Thyroid gland (tissue), 4 donors: ENCODE measurements at regions not wholly inside any gene's neighbourhood (a gene's known extent, or its start where the extent isn't known, plus 50 kb on each side); places are given as distances from the start of the nearest gene placed in this dataset.

Source experiments
- DNase-seq, 2 donors: peaks; one replicate each; pipeline ENCODE4 v3.0.0-alpha.2; 2019
- H3K27ac ChIP-seq, 3 donors: fragments of 200-600 bp; sonication (generic); 1 replicate in 2 of 3; 2 replicates in 1 of 3; pipeline ENCODE4 v1.5.1; 2016 to 2019; ENCODE audit warnings: mild to moderate bottlenecking in 1 of 3, moderate library complexity in 1 of 3
- H3K27me3 ChIP-seq: fragments of 200-600 bp; sonication (generic); one replicate; pipeline ENCODE4 v1.5.1; 2019
- H3K36me3 ChIP-seq, 2 donors: fragments of 200-600 bp; sonication (generic); one replicate each; pipeline ENCODE4 v1.5.1; 2016 to 2019
- H3K4me1 ChIP-seq, 2 donors: fragments of 200-600 bp; sonication (generic); one replicate each; pipeline ENCODE4 v1.5.1; 2017 to 2019
- H3K4me3 ChIP-seq, 3 donors: fragments of 200-600 bp; sonication (generic); replicated peaks in 1 of 3; 1 replicate in 2 of 3; 2 replicates in 1 of 3; pipeline ENCODE4 v1.5.1; 2016; ENCODE audit warnings: mild to moderate bottlenecking in 1 of 3
- H3K9me3 ChIP-seq: fragments of 200-600 bp; sonication (generic); one replicate; pipeline ENCODE4 v1.5.1; 2017
- POLR2A ChIP-seq, 2 donors: fragments of 450-650 bp; IDR thresholded peaks; one replicate each; pipeline ENCODE4 v1.6.1; 2017; ENCODE audit warnings: antibody characterized with exemption in 2 of 2, mild to moderate bottlenecking in 2 of 2, moderate library complexity in 1 of 2
- WGBS, 2 donors: methylation state at CpG; one replicate each; pipeline ENCODE4 v1.1.5; 2017; 5-methylcytosine and 5-hydroxymethylcytosine counted together
- intact Hi-C: fragments of 100-400 bp; cut with DNase I; formaldehyde crosslinking; loops from one replicate; pipeline ENCODE4 v1.15.1; 2023
- TF ChIP-seq, protein P1 (sequence below), 6 experiments: fragments of 200-600 bp in 3 of 6; fragments of 450-650 bp in 3 of 6; sonication (generic) in 3 of 6; IDR thresholded peaks; one replicate each; pipeline ENCODE4 v1.5.1; 2016 to 2019; ENCODE audit warnings: antibody characterized with exemption in 6 of 6, mild to moderate bottlenecking in 2 of 6, inconsistent platforms in 1 of 6, moderate library complexity in 1 of 6

GRCh38 chr20:60892095-60892813 lies 359.8 kb upstream of the CDH4 start:
- Histone ChIP-seq H3K36me3 (no peaks in the 10 kb centered on the region), H3K4me1 (no peaks in the 10 kb centered on the region), H3K27me3 (no peaks in the 10 kb centered on the region), H3K27ac (no peak overlapping the region), H3K4me3 (no peak overlapping the region), H3K9me3 (no peaks in the 10 kb centered on the region)
- WGBS, 2 donors: 88 to 89% methylated on average over 3 of the region's 3 CpGs
- no peak for TF ChIP-seq POLR2A (IDR thresholded peaks at IDR 0.05)
- TF ChIP-seq, protein P1, sequence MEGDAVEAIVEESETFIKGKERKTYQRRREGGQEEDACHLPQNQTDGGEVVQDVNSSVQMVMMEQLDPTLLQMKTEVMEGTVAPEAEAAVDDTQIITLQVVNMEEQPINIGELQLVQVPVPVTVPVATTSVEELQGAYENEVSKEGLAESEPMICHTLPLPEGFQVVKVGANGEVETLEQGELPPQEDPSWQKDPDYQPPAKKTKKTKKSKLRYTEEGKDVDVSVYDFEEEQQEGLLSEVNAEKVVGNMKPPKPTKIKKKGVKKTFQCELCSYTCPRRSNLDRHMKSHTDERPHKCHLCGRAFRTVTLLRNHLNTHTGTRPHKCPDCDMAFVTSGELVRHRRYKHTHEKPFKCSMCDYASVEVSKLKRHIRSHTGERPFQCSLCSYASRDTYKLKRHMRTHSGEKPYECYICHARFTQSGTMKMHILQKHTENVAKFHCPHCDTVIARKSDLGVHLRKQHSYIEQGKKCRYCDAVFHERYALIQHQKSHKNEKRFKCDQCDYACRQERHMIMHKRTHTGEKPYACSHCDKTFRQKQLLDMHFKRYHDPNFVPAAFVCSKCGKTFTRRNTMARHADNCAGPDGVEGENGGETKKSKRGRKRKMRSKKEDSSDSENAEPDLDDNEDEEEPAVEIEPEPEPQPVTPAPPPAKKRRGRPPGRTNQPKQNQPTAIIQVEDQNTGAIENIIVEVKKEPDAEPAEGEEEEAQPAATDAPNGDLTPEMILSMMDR (IDR thresholded peaks at IDR 0.05): no peak
- intact Hi-C loops: no loop called here
- DNase-seq: no peak

DNA sequence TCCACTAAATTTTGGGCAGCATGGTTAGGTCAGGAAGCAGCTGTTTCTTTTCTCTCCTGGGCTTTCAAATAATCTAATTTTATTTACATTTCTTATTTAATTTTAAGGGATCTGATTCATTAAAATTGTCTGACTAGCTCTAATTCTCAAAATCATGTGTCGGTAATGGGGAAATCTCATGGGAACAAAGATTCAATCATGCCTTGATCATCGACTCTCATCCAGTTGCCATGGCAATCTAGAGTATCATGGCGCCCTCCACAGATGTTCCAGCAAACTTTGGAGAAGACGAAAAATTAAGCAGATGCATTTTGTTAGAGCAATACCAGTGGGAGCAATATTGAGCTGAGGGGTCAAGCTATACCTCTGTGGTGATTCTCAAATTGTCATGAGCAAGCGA lies 358.0 kb upstream of the CDH4 start:
- Histone ChIP-seq H3K27me3 (no peaks in the 10 kb centered on the region), H3K4me1 (no peaks in the 10 kb centered on the region), H3K9me3 (no peaks in the 10 kb centered on the region), H3K27ac (no peak overlapping the region), H3K36me3 (no peaks in the 10 kb centered on the region), H3K4me3 (no peak overlapping the region)
- WGBS, 2 donors: 88 to 89% methylated on average over 5 of the region's 5 CpGs
- intact Hi-C loops: no loop called here
- no peak for DNase-seq
- TF ChIP-seq, protein P1 (IDR thresholded peaks at IDR 0.05): no peak
- no peak for TF ChIP-seq POLR2A (IDR thresholded peaks at IDR 0.05)

DNA sequence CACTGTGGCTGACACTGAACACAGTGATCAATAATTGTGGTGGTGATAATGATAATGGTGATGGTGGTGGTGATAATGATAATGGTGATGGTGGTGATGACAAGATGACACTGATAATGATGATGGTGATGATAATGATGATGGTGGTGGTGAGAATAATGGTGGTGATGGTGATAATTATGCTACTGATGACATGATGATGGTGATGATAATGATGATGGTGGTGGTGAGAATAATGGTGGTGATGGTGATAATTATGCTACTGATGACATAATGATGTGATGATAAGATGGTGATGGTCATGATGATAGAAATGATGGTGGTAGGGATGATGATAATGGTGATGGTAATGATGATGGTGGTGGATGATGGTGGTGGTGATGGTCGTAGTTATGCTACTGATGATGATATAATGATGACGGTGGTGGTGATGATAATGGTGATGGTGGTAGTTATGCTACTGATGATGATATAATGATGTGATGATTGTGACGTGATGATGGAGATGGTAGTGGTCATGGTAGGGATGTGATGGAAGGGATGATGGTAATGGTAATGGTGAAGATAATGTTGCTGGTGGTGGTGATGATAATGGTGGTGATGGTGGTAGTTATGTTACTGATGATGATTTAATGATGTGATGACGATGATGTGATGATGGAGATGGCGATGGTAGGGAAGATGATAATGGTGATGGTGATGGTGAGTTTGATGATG lies 356.5 kb upstream of the CDH4 start:
- no peaks in the 10 kb centered on the region for H3K4me1 ChIP-seq
- WGBS, 2 donors: 80 to 93% methylated on average over 5 of the region's 5 CpGs
- intact Hi-C loops: no loop called here
- no peaks in the 10 kb centered on the region for H3K27me3 ChIP-seq
- no peak overlapping the region for H3K4me3 ChIP-seq
- DNase-seq: no peak
- H3K27ac ChIP-seq: no peak overlapping the region
- H3K36me3 ChIP-seq: no peaks in the 10 kb centered on the region
- no peak for TF ChIP-seq POLR2A (IDR thresholded peaks at IDR 0.05)
- TF ChIP-seq, protein P1 (IDR thresholded peaks at IDR 0.05): no peak
- no peaks in the 10 kb centered on the region for H3K9me3 ChIP-seq

DNA sequence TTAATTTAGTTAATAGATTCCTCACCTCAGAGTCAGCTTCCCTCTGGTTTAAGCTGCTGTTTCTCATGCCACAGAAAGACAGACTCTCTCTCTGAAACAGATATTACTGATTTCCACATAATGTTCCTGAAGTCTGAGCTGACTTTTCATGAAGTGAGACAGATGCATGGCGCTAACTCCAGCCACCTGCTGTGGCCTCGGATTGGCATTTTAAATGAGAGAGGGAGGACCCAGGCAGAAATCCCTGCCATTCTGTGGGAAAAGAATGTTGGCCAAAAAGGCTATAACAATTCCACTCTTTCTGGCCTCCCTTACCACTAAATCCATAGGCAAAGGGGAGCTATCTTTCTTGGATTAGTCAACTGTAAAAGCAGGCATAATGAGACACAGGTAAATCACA lies 354.1 kb upstream of the CDH4 start:
- no peak overlapping the region for H3K27ac ChIP-seq
- no peak for DNase-seq
- TF ChIP-seq, protein P1 (IDR thresholded peaks at IDR 0.05): no peak
- TF ChIP-seq POLR2A (IDR thresholded peaks at IDR 0.05): no peak
- H3K4me3 ChIP-seq: no peak overlapping the region
- 38 to 63% methylated on average over 2 of the region's 2 CpGs for WGBS, 2 donors
- H3K27me3 ChIP-seq: no peaks in the 10 kb centered on the region
- H3K36me3 ChIP-seq: no peaks in the 10 kb centered on the region
- intact Hi-C loops: no loop called here
- no peaks in the 10 kb centered on the region for H3K4me1 ChIP-seq
- H3K9me3 ChIP-seq: no peaks in the 10 kb centered on the region

DNA sequence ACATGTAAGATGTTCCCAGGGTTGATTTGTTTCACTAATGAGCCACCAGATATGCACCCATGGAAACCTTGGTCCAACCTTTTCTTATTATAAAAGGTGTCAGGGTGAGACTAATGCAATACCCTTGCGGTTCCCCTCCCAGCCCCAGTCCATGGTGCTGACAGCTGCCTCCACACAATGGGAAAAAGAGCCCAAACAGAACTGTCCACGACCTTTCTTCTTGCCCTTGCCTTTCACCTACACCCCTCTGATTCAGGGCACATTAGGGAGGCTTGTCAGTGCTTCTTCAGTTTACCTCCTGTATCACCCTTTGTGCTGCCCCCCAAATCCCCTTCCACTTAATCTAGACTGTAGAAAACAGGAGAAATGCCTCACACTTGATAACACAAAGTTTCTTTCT lies 352.7 kb upstream of the CDH4 start:
- TF ChIP-seq, protein P1 (IDR thresholded peaks at IDR 0.05): no peak
- no peak for TF ChIP-seq POLR2A (IDR thresholded peaks at IDR 0.05)
- WGBS, 2 donors: 58 to 61% methylated on average over 2 of the region's 2 CpGs
- intact Hi-C loops: no loop called here

More for the DNA sequence above, 352.7 kb upstream of the CDH4 start:
- no peak for DNase-seq
- Histone ChIP-seq H3K4me3 (no peak overlapping the region), H3K4me1 (no peaks in the 10 kb centered on the region), H3K27ac (no peak overlapping the region), H3K36me3 (no peaks in the 10 kb centered on the region), H3K9me3 (no peaks in the 10 kb centered on the region), H3K27me3 (no peaks in the 10 kb centered on the region)
